ENCODE measurements at regions not wholly inside any gene's neighbourhood (a gene's known extent, or its start where the extent isn't known, plus 50 kb on each side); places are given as distances from the start of the nearest gene placed in this dataset.

DNA sequence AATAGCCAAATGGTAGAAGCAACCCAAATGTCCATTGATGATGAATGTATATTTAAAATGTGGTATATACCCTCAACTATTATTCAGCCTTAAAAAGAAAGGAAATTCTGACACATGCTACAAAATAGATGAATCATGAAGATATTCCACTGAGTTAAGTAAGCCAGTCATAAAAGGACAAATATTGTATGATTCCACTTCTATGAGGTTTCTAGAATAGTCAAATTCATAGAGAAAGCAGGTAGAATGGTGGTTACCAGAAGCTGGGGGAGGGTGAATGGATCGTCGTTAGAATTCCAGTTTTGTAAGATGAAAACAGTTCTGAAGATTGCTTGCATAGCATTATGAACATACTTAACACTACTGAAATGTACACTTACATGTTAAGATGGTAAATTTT is 214.3 kb upstream of the MYLIP start:
- DNase-seq (no peak), ATAC-seq (no peak)
- no peak for TF ChIP-seq CTCF (IDR thresholded peaks at IDR 0.05)
- H3K4me1 ChIP-seq = no peaks in the 10 kb centered on the region
- no peaks in the 10 kb centered on the region for H3K9me3 ChIP-seq
- no peak overlapping the region for H3K4me3 ChIP-seq
- H3K27ac ChIP-seq = no peak overlapping the region
- 92 to 95% (median 93%) methylated on average over 2 of the region's 2 CpGs for WGBS, 3 donors
- intact Hi-C loops (cut with DNase I) = no loop called here
- no peaks in the 10 kb centered on the region for H3K27me3 ChIP-seq (ENCODE audit: insufficient read depth in 3 of 3, low read length in 2 of 3)
- H3K36me3 ChIP-seq (ENCODE audit: insufficient read depth in 1 of 2, low read depth in 1 of 2) = no peaks in the 10 kb centered on the region

DNA sequence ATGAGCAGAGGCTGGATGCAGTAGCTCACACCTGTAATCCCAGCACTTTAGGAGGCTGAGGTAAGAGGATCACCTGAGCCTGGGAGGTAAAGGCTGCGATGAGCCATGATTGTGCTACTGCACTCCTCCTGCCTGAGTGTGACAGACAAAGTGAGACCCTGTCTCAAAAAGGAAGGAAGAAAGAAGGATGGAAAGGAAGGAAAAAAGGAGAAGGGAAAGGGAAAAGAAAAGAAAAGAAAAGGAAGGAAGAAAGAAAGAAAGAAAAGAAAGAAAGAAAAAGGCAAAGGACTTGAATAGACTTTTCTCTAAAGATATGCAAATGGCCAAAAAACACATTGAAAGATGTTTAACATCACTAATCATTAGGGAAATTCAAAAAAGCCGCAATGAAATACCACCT is 215.3 kb upstream of the MYLIP start:
- no peak for ATAC-seq
- 94 to 100% (median 100%) methylated on average over 2 of the region's 2 CpGs for WGBS, 3 donors
- H3K36me3 ChIP-seq (ENCODE audit: insufficient read depth in 1 of 2, low read depth in 1 of 2) = no peaks in the 10 kb centered on the region

GRCh38 chr6:15912505-15913400 is 216.1 kb upstream of the MYLIP start:
- ATAC-seq = no peak
- 92 to 96% (median 92%) methylated on average over 9 of the region's 9 CpGs for WGBS, 3 donors
- H3K36me3 ChIP-seq (ENCODE audit: insufficient read depth in 1 of 2, low read depth in 1 of 2) = no peaks in the 10 kb centered on the region
- no peak overlapping the region for H3K4me3 ChIP-seq
- no peaks in the 10 kb centered on the region for H3K9me3 ChIP-seq
- intact Hi-C loops (cut with DNase I) = no loop called here
- no peak for DNase-seq
- H3K27me3 ChIP-seq (ENCODE audit: insufficient read depth in 3 of 3, low read length in 2 of 3) = no peaks in the 10 kb centered on the region
- H3K27ac ChIP-seq = no peak overlapping the region
- no peak for TF ChIP-seq CTCF (IDR thresholded peaks at IDR 0.05)
- no peaks in the 10 kb centered on the region for H3K4me1 ChIP-seq

More for the DNA sequence above, 215.3 kb upstream of the MYLIP start:
- Histone ChIP-seq H3K4me3 (no peak overlapping the region), H3K9me3 (no peaks in the 10 kb centered on the region), H3K27me3 (ENCODE audit: insufficient read depth in 3 of 3, low read length in 2 of 3) (no peaks in the 10 kb centered on the region), H3K4me1 (no peaks in the 10 kb centered on the region), H3K27ac (no peak overlapping the region)
- no peak for DNase-seq
- intact Hi-C loops (cut with DNase I) = no loop called here
- no peak for TF ChIP-seq CTCF (IDR thresholded peaks at IDR 0.05)

DNA sequence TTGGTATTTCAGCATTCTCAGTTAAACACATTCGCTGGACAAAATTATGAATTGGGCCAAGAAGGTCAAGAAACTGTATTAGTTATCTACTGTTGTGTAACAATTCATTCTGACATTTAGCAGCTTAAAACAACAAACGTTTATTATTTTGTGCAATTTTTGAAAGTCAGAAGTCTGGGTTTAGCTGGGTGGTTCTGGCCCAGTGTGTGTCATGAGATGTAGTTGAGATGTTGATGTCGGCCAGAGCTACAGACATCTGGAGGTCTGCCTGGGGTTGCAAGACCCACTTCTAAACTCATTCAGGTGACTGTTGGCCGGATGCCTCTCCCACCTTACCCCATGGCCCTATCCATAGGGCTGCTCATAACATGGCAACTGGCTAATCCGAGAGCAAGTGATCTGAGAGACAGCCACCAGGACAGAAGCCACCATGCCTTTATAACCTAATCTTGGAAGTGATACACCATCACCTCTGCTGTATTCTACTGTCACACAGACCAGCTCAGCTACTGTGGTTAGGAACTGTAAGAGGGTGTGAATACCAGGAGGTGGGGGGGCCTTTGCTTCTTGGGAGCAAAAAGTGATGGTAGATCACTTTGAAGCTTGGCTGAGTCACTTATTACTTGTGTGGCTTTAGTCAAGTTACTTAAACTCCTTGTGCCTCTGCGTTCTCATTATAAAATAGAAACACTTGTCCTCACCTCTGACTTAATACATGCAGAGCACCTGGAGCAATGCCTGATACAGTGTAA is 217.0 kb upstream of the MYLIP start:
- Histone ChIP-seq H3K9me3 (no peaks in the 10 kb centered on the region), H3K27me3 (ENCODE audit: insufficient read depth in 3 of 3, low read length in 2 of 3) (no peaks in the 10 kb centered on the region), H3K27ac (no peak overlapping the region), H3K4me1 (no peaks in the 10 kb centered on the region), H3K4me3 (no peak overlapping the region), H3K36me3 (ENCODE audit: insufficient read depth in 1 of 2, low read depth in 1 of 2) (no peaks in the 10 kb centered on the region)
- intact Hi-C loops (cut with DNase I) = no loop called here
- WGBS, 3 donors = 81 to 90% (median 82%) methylated on average over 6 of the region's 6 CpGs
- TF ChIP-seq CTCF (IDR thresholded peaks at IDR 0.05) = no peak
- DNase-seq = no peak
- peak in 1 of 4 donors; percentile 62 for ATAC-seq
